CD8-positive, alpha-beta memory T cell (primary cell): ENCODE measurements at regions not wholly inside any gene's neighbourhood (a gene's known extent, or its start where the extent isn't known, plus 50 kb on each side); places are given as distances from the start of the nearest gene placed in this dataset.

Experiments
- CTCF ChIA-PET: fragments of 350-600 bp; sonication (Branson Sonifier 250); formaldehyde crosslinking; loops from one replicate; lab custom pipeline; 2021; ENCODE audit warnings: antibody characterized with exemption; lab: Charles Lee
- POLR2A ChIA-PET: fragments of 350-600 bp; sonication (Branson Sonifier 250); formaldehyde crosslinking; loops from one replicate; lab custom pipeline; 2021; ENCODE audit warnings: antibody characterized with exemption; lab: Charles Lee
- DNase-seq, 5 donors: peaks; one replicate each; pipeline versions ENCODE4 v3.0.0 to v3.0.0-alpha.2; 2020 to 2022; ENCODE audit warnings: mixed read lengths in 1 of 5
- H3K27ac ChIP-seq: one replicate; pipeline ENCODE4 v1.7.0; 2013; ENCODE audit warnings: low read depth, mild to moderate bottlenecking, low read length, moderate library complexity
- H3K27me3 ChIP-seq: 2 replicates; pipeline ENCODE4 v1.7.0; 2013; ENCODE audit warnings: low read length, mild to moderate bottlenecking; ENCODE audit not compliant: insufficient read depth, poor library complexity, severe bottlenecking
- H3K36me3 ChIP-seq: 2 replicates; pipeline ENCODE4 v1.7.0; 2013; ENCODE audit warnings: mild to moderate bottlenecking, low read length, moderate library complexity; ENCODE audit not compliant: insufficient read depth
- H3K4me1 ChIP-seq: 2 replicates; pipeline ENCODE4 v1.7.0; 2013; ENCODE audit warnings: mild to moderate bottlenecking, low read length, moderate library complexity; ENCODE audit not compliant: insufficient read depth
- H3K4me3 ChIP-seq: 2 replicates; pipeline ENCODE4 v1.7.0; 2013; ENCODE audit warnings: mild to moderate bottlenecking, low read length
- H3K9me3 ChIP-seq: 2 replicates; pipeline ENCODE4 v1.7.0; 2013; ENCODE audit warnings: mild to moderate bottlenecking, low read length
- H3K27ac Mint-ChIP-seq, 8 donors: one replicate each; pipeline ENCODE4 v1.8.0; 2020 to 2021; ENCODE audit warnings: mixed read lengths in 8 of 8, mild to moderate bottlenecking in 6 of 8, inconsistent platforms in 3 of 8, moderate library complexity in 3 of 8
- H3K27me3 Mint-ChIP-seq, 2 donors: one replicate each; pipeline ENCODE4 v1.8.0; 2020 to 2021; ENCODE audit warnings: mixed read lengths in 2 of 2, mild to moderate bottlenecking in 1 of 2, moderate library complexity in 1 of 2
- H3K36me3 Mint-ChIP-seq, 3 donors: one replicate each; pipeline ENCODE4 v1.8.0; 2020 to 2021; ENCODE audit warnings: mixed read lengths in 3 of 3, inconsistent platforms in 1 of 3, mild to moderate bottlenecking in 1 of 3
- H3K4me1 Mint-ChIP-seq, 3 donors: one replicate each; pipeline ENCODE4 v1.8.0; 2020 to 2021; ENCODE audit warnings: mixed read lengths in 3 of 3, inconsistent platforms in 1 of 3, mild to moderate bottlenecking in 1 of 3
- H3K4me3 Mint-ChIP-seq, 7 donors: one replicate each; pipeline ENCODE4 v1.8.0; 2020 to 2021; ENCODE audit warnings: mixed read lengths in 7 of 7, mild to moderate bottlenecking in 6 of 7, moderate library complexity in 4 of 7, inconsistent platforms in 2 of 7
- H3K9me3 Mint-ChIP-seq, 5 donors: one replicate each; pipeline ENCODE4 v1.8.0; 2020 to 2022; ENCODE audit warnings: mixed read lengths in 5 of 5, mild to moderate bottlenecking in 3 of 5, moderate library complexity in 2 of 5, inconsistent platforms in 1 of 5

- POLR2A ChIA-PET, result no interaction called here
Measured at GRCh38 chr12:22981711-22982110, 356.7 kb downstream of the ETNK1 start.

GRCh38 chr12:22982635-22983034 lies 357.7 kb downstream of the ETNK1 start:
- H3K27me3 Mint-ChIP-seq, result peaks cover 0 to 3% of the 10 kb centered on the region in 2 donors
- Histone ChIP-seq H3K4me3 (no peak overlapping the region), H3K9me3 (no peaks in the 10 kb centered on the region), H3K27ac (no peak overlapping the region), H3K4me1 (no peaks in the 10 kb centered on the region), H3K36me3 (no peaks in the 10 kb centered on the region), H3K27me3 (no peaks in the 10 kb centered on the region)
- H3K36me3 Mint-ChIP-seq, result no peaks in the 10 kb centered on the region
- no peak for DNase-seq
- ChIA-PET POLR2A (no interaction called here), CTCF (no interaction called here)
- no peaks in the 10 kb centered on the region for H3K4me1 Mint-ChIP-seq
- no peak overlapping the region for H3K4me3 Mint-ChIP-seq
- H3K9me3 Mint-ChIP-seq, result peaks cover 0 to 4% (median 0%) of the 10 kb centered on the region in 5 donors
- H3K27ac Mint-ChIP-seq, result no peak overlapping the region

More at GRCh38 chr12:22981711-22982110, 356.7 kb downstream of the ETNK1 start:
- H3K4me1 ChIP-seq, result no peaks in the 10 kb centered on the region
- H3K4me3 ChIP-seq, result no peak overlapping the region
- no peaks in the 10 kb centered on the region for H3K36me3 ChIP-seq
- H3K27ac Mint-ChIP-seq, result no peak overlapping the region
- no peak overlapping the region for H3K27ac ChIP-seq
- no peak for DNase-seq
- peaks cover 0 to 4% (median 0%) of the 10 kb centered on the region in 5 donors for H3K9me3 Mint-ChIP-seq
- H3K4me3 Mint-ChIP-seq, result no peak overlapping the region
- H3K36me3 Mint-ChIP-seq, result no peaks in the 10 kb centered on the region
- H3K9me3 ChIP-seq, result no peaks in the 10 kb centered on the region
- peaks cover 0 to 4% of the 10 kb centered on the region in 2 donors for H3K27me3 Mint-ChIP-seq
- H3K27me3 ChIP-seq, result no peaks in the 10 kb centered on the region
- CTCF ChIA-PET, result no interaction called here
- no peaks in the 10 kb centered on the region for H3K4me1 Mint-ChIP-seq

- Mint-ChIP-seq H3K9me3 (peaks cover 0 to 4% (median 0%) of the 10 kb centered on the region in 5 donors), H3K4me3 (no peak overlapping the region), H3K36me3 (no peaks in the 10 kb centered on the region), H3K27ac (no peak overlapping the region), H3K4me1 (no peaks in the 10 kb centered on the region), H3K27me3 (peaks cover 0 to 4% of the 10 kb centered on the region in 2 donors)
- no peaks in the 10 kb centered on the region for H3K36me3 ChIP-seq
- H3K4me3 ChIP-seq, result no peak overlapping the region
- POLR2A ChIA-PET, result no interaction called here
- CTCF ChIA-PET, result no interaction called here
- no peaks in the 10 kb centered on the region for H3K4me1 ChIP-seq
- no peak overlapping the region for H3K27ac ChIP-seq
- H3K9me3 ChIP-seq, result no peaks in the 10 kb centered on the region
- DNase-seq, result no peak
- no peaks in the 10 kb centered on the region for H3K27me3 ChIP-seq
Measured at GRCh38 chr12:22986997-22987396, 362.0 kb downstream of the ETNK1 start.

- CTCF ChIA-PET, result interaction anchor here (0.7 kb wide), 1 partner anchor 101 kb away, joined by 3 read pairs; no protein-coding TSS in a partner anchor
- H3K36me3 Mint-ChIP-seq, result no peaks in the 10 kb centered on the region
- no peaks in the 10 kb centered on the region for H3K9me3 ChIP-seq
Measured at GRCh38 chr12:22990501-22990900, 365.5 kb downstream of the ETNK1 start.

GRCh38 chr12:22991250-22991844 lies 366.4 kb downstream of the ETNK1 start:
- no peak overlapping the region for H3K4me3 Mint-ChIP-seq
- peaks cover 0 to 4% of the 10 kb centered on the region in 2 donors for H3K27me3 Mint-ChIP-seq
- no peak overlapping the region for H3K27ac Mint-ChIP-seq
- H3K36me3 Mint-ChIP-seq, result no peaks in the 10 kb centered on the region
- no peaks in the 10 kb centered on the region for H3K27me3 ChIP-seq
- H3K36me3 ChIP-seq, result no peaks in the 10 kb centered on the region
- no peak for DNase-seq
- H3K27ac ChIP-seq, result no peak overlapping the region
- CTCF ChIA-PET, result no interaction called here
- no peak overlapping the region for H3K4me3 ChIP-seq
- peaks cover 0 to 4% (median 0%) of the 10 kb centered on the region in 5 donors for H3K9me3 Mint-ChIP-seq
- H3K4me1 Mint-ChIP-seq, result no peaks in the 10 kb centered on the region
- no peaks in the 10 kb centered on the region for H3K9me3 ChIP-seq
- POLR2A ChIA-PET, result no interaction called here
- no peaks in the 10 kb centered on the region for H3K4me1 ChIP-seq

More at GRCh38 chr12:22990501-22990900, 365.5 kb downstream of the ETNK1 start:
- no peaks in the 10 kb centered on the region for H3K27me3 ChIP-seq
- H3K4me3 ChIP-seq, result no peak overlapping the region
- no peak overlapping the region for H3K27ac ChIP-seq
- Mint-ChIP-seq H3K27ac (no peak overlapping the region), H3K4me3 (no peak overlapping the region), H3K9me3 (peaks cover 0 to 4% (median 0%) of the 10 kb centered on the region in 5 donors), H3K4me1 (no peaks in the 10 kb centered on the region), H3K27me3 (peaks cover 0 to 4% of the 10 kb centered on the region in 2 donors)
- H3K4me1 ChIP-seq, result no peaks in the 10 kb centered on the region
- DNase-seq, result no peak
- no peaks in the 10 kb centered on the region for H3K36me3 ChIP-seq
- POLR2A ChIA-PET, result no interaction called here

GRCh38 chr12:22993609-22994315 lies 368.8 kb downstream of the ETNK1 start:
- H3K27ac ChIP-seq, result no peak overlapping the region
- Mint-ChIP-seq H3K27me3 (peaks cover 0 to 8% of the 10 kb centered on the region in 2 donors), H3K4me3 (no peak overlapping the region), H3K4me1 (no peaks in the 10 kb centered on the region), H3K27ac (no peak overlapping the region), H3K36me3 (no peaks in the 10 kb centered on the region), H3K9me3 (peaks cover 0 to 2% (median 0%) of the 10 kb centered on the region in 5 donors)
- no peak overlapping the region for H3K4me3 ChIP-seq
- H3K9me3 ChIP-seq, result no peaks in the 10 kb centered on the region
- no peaks in the 10 kb centered on the region for H3K36me3 ChIP-seq
- ChIA-PET CTCF (no interaction called here), POLR2A (no interaction called here)
- H3K4me1 ChIP-seq, result no peaks in the 10 kb centered on the region
- no peak for DNase-seq
- H3K27me3 ChIP-seq, result no peaks in the 10 kb centered on the region

GRCh38 chr12:22994316-22994675 lies 369.3 kb downstream of the ETNK1 start:
- Histone ChIP-seq H3K4me3 (no peak overlapping the region), H3K4me1 (no peaks in the 10 kb centered on the region), H3K36me3 (no peaks in the 10 kb centered on the region), H3K27ac (no peak overlapping the region), H3K27me3 (no peaks in the 10 kb centered on the region), H3K9me3 (no peaks in the 10 kb centered on the region)
- no peak for DNase-seq
- peaks cover 0 to 2% (median 2%) of the 10 kb centered on the region in 5 donors for H3K9me3 Mint-ChIP-seq
- no peaks in the 10 kb centered on the region for H3K36me3 Mint-ChIP-seq
- ChIA-PET CTCF (no interaction called here), POLR2A (no interaction called here)
- H3K4me1 Mint-ChIP-seq, result no peaks in the 10 kb centered on the region
- no peak overlapping the region for H3K4me3 Mint-ChIP-seq
- H3K27me3 Mint-ChIP-seq, result peaks cover 0 to 8% of the 10 kb centered on the region in 2 donors
- H3K27ac Mint-ChIP-seq, result no peak overlapping the region

- Mint-ChIP-seq H3K36me3 (no peaks in the 10 kb centered on the region), H3K9me3 (peaks cover 0 to 4% (median 2%) of the 10 kb centered on the region in 5 donors), H3K4me3 (no peak overlapping the region), H3K27ac (no peak overlapping the region), H3K4me1 (no peaks in the 10 kb centered on the region), H3K27me3 (peaks cover 0 to 5% of the 10 kb centered on the region in 2 donors)
- ChIA-PET CTCF (no interaction called here), POLR2A (no interaction called here)
- no peaks in the 10 kb centered on the region for H3K36me3 ChIP-seq
- H3K4me3 ChIP-seq, result no peak overlapping the region
- H3K9me3 ChIP-seq, result no peaks in the 10 kb centered on the region
- H3K27ac ChIP-seq, result no peak overlapping the region
- H3K4me1 ChIP-seq, result no peaks in the 10 kb centered on the region
- DNase-seq, result no peak
- no peaks in the 10 kb centered on the region for H3K27me3 ChIP-seq
Measured at GRCh38 chr12:23001487-23001886, 376.5 kb downstream of the ETNK1 start.
